Skeletal muscle tissue (tissue), 3 donors: ENCODE measurements at regions not wholly inside any gene's neighbourhood (a gene's known extent, or its start where the extent isn't known, plus 50 kb on each side); places are given as distances from the start of the nearest gene placed in this dataset.
"Not testable (repeated sequence)": the region's sequence is repeated elsewhere in the genome, so short reads cannot be mapped to it uniquely, and the experiment has no call there.

Source experiments
- H3K27ac ChIP-seq: one replicate; pipeline ENCODE4 v1.7.0; 2013; ENCODE audit warnings: mild to moderate bottlenecking, low read depth, low read length, inconsistent platforms
- H3K27me3 ChIP-seq, 3 donors: one replicate each; pipeline ENCODE4 v1.7.0; 2013; ENCODE audit warnings: low read length in 3 of 3; ENCODE audit not compliant: control insufficient read depth in 3 of 3, insufficient read depth in 3 of 3
- H3K36me3 ChIP-seq, 3 donors: one replicate each; pipeline ENCODE4 v1.7.0; 2013; ENCODE audit warnings: low read length in 3 of 3; ENCODE audit not compliant: control insufficient read depth in 3 of 3, insufficient read depth in 3 of 3
- H3K4me1 ChIP-seq, 3 donors: one replicate each; pipeline ENCODE4 v1.7.0; 2013; ENCODE audit warnings: low read length in 3 of 3, mild to moderate bottlenecking in 3 of 3; ENCODE audit not compliant: control insufficient read depth in 3 of 3, insufficient read depth in 3 of 3
- H3K4me3 ChIP-seq, 3 donors: one replicate each; pipeline ENCODE4 v1.7.0; 2013; ENCODE audit warnings: low read length in 3 of 3
- H3K9ac ChIP-seq, 3 donors: one replicate each; pipeline ENCODE4 v1.7.0; 2013; ENCODE audit warnings: low read length in 3 of 3, mild to moderate bottlenecking in 3 of 3, moderate library complexity in 2 of 3, low read depth in 1 of 3
- H3K9me3 ChIP-seq, 3 donors: one replicate each; pipeline ENCODE4 v1.7.0; 2013; ENCODE audit warnings: low read length in 3 of 3; ENCODE audit not compliant: control insufficient read depth in 3 of 3
- donor health status: Osteomylitis.

DNA sequence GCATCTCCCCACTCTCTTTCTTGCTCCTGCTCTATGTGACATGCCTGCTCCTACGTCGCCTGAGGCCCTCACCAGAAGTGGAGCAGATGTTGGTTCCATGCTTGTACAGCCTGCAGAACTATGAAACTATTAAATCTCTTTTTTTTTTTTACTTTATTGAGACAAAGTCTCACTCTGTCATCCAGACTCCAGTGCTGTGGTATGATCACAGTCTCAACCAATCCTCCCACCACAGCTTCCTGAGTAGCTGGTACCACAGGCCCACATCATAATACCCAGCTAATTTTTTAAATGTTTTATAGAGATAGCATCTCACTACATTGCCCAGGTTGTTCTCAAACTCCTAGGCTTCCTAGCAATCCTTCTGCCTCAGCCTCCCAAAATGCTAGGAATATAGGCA, 1067.7 kb downstream of the PCDH9 start:
- Histone ChIP-seq H3K9ac (no peak overlapping the region), H3K9me3 (no peaks in the 10 kb centered on the region), H3K4me3 (no peak overlapping the region), H3K27ac (no peak overlapping the region), H3K36me3 (no peaks in the 10 kb centered on the region), H3K27me3 (no peaks in the 10 kb centered on the region), H3K4me1 (no peaks in the 10 kb centered on the region)

DNA sequence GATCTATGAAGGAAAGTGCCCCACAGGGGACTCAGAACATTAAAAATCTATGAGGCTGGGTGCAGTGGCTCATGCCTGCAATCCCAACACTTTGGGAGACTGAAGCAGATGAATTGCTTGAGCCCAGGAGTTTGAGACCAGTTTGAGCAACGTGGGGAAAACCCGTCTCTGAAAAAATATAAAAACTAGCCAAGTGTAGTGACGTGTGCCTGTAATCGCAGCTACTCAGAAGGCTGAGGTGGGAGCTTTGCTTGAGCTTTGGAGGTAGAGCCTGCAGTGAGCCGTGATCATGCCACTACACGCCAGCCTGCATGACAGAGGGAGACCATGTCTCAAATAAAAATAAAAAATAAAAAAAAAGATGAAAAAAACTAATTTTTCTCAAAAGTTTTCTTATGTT, 1070.6 kb downstream of the PCDH9 start:
- Histone ChIP-seq H3K4me1 (no peaks in the 10 kb centered on the region), H3K9me3 (no peaks in the 10 kb centered on the region)

DNA sequence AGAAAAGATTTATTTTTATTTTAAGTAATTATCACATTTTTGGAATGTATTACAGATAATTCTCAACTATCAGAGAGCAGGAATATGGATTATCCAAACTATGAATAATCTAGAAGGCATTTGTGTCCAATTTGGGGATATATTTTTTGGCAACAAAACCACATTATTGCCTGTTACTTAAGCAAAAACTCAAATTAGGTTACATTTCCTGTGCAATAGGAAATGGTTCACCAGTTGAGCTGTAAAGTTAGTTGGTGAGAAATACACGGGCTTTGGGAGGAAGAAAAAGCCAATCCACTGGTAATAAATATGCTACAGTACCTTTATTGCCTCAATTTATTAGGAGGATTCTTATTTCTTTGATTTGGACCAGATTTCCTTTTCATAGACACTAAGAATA, 1075.2 kb downstream of the PCDH9 start:
- H3K27me3 ChIP-seq: no peaks in the 10 kb centered on the region
- H3K36me3 ChIP-seq: no peaks in the 10 kb centered on the region
- no peak overlapping the region for H3K4me3 ChIP-seq
- no peaks in the 10 kb centered on the region for H3K4me1 ChIP-seq
- no peak overlapping the region for H3K27ac ChIP-seq
- H3K9ac ChIP-seq: no peak overlapping the region
- H3K9me3 ChIP-seq: no peaks in the 10 kb centered on the region

More for the DNA sequence above, 1070.6 kb downstream of the PCDH9 start:
- H3K4me3 ChIP-seq: no peak overlapping the region
- H3K27me3 ChIP-seq: no peaks in the 10 kb centered on the region
- no peak overlapping the region for H3K27ac ChIP-seq
- no peak overlapping the region for H3K9ac ChIP-seq
- no peaks in the 10 kb centered on the region for H3K36me3 ChIP-seq

DNA sequence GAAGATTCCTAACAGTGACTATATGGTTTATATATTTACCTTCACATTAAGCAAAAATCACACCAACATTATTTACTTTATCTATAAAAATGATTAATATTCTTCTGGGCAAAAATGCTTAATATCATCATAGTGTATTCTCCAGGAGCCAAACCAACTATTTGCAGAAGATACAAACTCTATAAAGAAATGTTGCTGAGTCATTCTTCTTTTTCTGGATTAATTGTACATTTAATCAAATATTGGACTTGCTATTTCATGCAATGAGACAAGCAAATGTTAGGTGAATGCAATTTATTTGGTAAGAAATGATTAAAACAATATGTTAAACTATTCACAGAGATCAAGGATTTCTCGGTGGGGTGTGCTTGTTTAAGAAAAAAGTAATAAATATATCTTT, 1075.8 kb downstream of the PCDH9 start:
- Histone ChIP-seq H3K4me1 (no peaks in the 10 kb centered on the region), H3K9ac (no peak overlapping the region), H3K36me3 (no peaks in the 10 kb centered on the region), H3K27ac (no peak overlapping the region), H3K4me3 (no peak overlapping the region), H3K27me3 (no peaks in the 10 kb centered on the region), H3K9me3 (no peaks in the 10 kb centered on the region)

DNA sequence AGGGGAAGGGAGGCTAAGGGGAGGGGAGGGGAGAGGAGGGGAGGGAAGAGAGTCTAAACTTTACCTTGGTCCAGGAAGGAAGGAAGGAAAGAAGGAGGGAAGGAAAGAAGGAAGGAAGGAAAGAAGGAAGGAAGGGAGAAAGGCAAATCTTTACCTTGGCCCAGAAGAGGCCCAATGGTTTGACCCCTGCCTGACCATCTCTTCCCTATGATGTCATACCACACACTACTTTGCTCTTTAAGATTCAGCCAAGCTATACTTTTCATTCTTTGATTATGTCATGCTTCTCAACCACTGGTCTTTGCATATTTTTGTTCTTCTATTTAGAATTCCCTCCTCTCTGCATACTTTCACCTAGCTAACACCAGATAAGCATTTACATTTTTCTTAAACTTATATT, 1077.5 kb downstream of the PCDH9 start:
- Histone ChIP-seq H3K36me3 (no peaks in the 10 kb centered on the region), H3K9ac (no peak overlapping the region), H3K27me3 (no peaks in the 10 kb centered on the region), H3K27ac (no peak overlapping the region), H3K4me3 (no peak overlapping the region), H3K9me3 (no peaks in the 10 kb centered on the region), H3K4me1 (no peaks in the 10 kb centered on the region)

DNA sequence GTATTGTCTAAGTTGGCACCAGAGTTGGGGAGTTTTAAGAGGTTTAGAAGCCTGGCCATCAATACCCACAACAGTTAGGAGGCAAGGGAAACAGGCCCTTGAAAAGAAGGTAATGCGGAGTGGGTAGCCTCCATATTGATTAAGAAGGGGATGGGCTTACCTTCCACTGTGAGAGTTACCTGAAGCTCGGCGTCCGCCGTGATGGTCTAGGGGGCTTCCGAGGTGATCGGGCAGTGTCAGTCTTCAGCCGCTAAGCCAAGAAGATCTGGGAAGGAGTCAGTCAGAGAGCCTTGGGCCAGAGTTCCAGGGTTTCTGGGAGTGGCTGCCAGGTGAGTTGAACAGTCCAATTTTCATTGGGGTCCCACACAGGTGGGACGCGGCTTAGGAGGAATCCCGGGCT, 1085.8 kb downstream of the PCDH9 start:
- H3K36me3 ChIP-seq, H3K4me3 ChIP-seq: not testable (repeated sequence)

DNA sequence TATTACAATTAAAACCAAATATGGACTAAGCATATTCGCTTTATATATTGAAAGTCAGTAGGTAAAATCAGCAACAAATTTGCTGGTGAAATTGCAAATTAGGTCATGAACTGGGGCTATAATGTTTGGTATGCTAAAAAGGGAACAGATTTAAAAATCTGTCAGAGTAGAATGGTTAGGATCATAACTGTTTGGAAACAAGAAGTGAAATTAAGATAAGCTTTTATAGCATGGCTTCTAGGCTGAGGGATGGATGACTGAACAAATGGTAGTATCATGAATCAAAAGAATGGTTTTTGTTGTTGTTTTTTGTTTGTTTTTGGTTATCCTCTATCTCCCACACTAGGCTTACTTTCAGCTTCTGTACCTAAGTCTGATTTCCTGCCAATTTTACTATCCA, 1090.4 kb downstream of the PCDH9 start:
- no peak overlapping the region for H3K4me3 ChIP-seq
- H3K9ac ChIP-seq: no peak overlapping the region
- H3K4me1 ChIP-seq: no peaks in the 10 kb centered on the region
- no peaks in the 10 kb centered on the region for H3K27me3 ChIP-seq
- no peaks in the 10 kb centered on the region for H3K9me3 ChIP-seq
- no peak overlapping the region for H3K27ac ChIP-seq
- no peaks in the 10 kb centered on the region for H3K36me3 ChIP-seq

More for the DNA sequence above, 1085.8 kb downstream of the PCDH9 start:
- not testable (repeated sequence) for H3K27me3 ChIP-seq, H3K4me1 ChIP-seq, H3K9me3 ChIP-seq, H3K9ac ChIP-seq, H3K27ac ChIP-seq

DNA sequence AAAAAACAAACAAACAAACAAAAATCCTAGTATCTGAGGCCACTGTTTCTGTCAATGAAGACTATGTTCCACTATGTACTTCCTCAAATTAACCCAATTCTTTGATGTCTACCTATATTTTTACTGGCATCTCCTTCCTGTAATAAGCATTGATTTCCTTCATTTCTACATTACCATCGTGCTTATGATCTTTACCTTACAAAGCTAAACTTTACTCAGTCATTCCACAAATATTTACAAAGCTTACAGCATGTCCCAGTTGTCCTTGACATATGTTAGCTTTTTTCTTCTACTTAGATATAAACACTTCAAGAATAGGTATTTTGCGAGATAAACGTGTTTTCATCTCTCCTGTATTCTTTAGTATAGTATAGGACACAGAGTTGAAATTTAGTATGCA, 1090.9 kb downstream of the PCDH9 start:
- no peaks in the 10 kb centered on the region for H3K36me3 ChIP-seq
- H3K27me3 ChIP-seq: no peaks in the 10 kb centered on the region
- no peaks in the 10 kb centered on the region for H3K9me3 ChIP-seq
- no peak overlapping the region for H3K27ac ChIP-seq
- no peak overlapping the region for H3K4me3 ChIP-seq
- no peak overlapping the region for H3K9ac ChIP-seq
- H3K4me1 ChIP-seq: no peaks in the 10 kb centered on the region

DNA sequence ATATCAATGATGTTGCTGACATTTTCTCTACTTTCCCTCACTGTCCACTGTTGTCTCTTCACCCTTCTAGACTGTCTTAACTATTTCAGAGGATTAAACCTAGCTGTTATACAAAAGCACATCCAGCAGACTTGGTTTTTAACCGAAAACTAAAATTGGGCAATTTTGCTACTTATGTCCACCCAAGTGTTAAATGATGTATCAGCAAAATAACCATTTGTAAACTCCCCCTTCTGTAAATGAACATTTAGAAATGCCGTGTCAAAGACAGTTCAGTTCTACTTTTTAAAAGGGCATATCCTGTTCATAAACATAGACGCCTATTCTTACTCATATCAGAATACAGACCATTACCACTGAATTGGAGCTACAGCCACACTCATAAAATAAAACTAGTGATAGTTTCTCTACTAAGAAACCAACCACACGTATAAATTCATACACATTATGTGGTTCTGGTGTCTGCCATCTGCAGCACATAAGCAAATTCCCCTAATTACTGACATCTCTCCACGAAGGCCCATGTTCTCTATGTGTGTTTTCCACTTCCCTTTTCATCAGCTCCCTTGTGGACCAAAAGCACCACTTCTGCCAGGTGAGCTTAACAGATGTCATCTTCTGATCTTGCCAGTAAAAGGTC, 1091.8 kb downstream of the PCDH9 start:
- Histone ChIP-seq H3K9me3 (no peaks in the 10 kb centered on the region), H3K4me1 (no peaks in the 10 kb centered on the region), H3K4me3 (no peak overlapping the region), H3K9ac (no peak overlapping the region), H3K36me3 (no peaks in the 10 kb centered on the region), H3K27ac (no peak overlapping the region), H3K27me3 (no peaks in the 10 kb centered on the region)

DNA sequence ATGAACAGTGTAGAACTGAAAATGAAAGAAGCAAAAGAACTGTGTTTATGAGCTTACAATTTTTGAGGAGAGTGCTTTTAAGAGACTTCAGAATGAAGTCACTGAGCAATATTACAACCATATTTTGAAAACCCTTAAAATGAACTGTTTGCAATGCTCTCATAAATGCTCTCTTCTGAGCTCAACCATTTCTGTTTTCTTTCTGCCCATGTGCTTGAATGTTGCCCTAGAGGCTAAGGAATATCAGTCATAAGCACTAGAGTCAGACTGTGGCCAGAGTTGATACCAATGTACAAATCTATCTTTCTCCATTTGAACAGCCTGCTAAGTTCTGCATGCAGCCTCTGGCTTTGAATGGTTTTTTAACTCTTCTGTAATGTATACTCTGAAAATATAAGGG, 1092.8 kb downstream of the PCDH9 start:
- H3K4me3 ChIP-seq: no peak overlapping the region
- H3K36me3 ChIP-seq: no peaks in the 10 kb centered on the region
- H3K27ac ChIP-seq: no peak overlapping the region
- H3K4me1 ChIP-seq: no peaks in the 10 kb centered on the region
- H3K9ac ChIP-seq: no peak overlapping the region
- H3K9me3 ChIP-seq: no peaks in the 10 kb centered on the region
- no peaks in the 10 kb centered on the region for H3K27me3 ChIP-seq
